ENCODE measurements at regions not wholly inside any gene's neighbourhood (a gene's known extent, or its start where the extent isn't known, plus 50 kb on each side); places are given as distances from the start of the nearest gene placed in this dataset.

- TF ChIP-seq POLR2A (IDR thresholded peaks at IDR 0.05; ENCODE audit: low read length) (no peak), GATA1 (IDR thresholded peaks at IDR 0.05; ENCODE audit: low read depth, low read length) (no peak)
These were observed 223.6 kb downstream of the ADAMTS15 start for GRCh38 chr11:130671801-130672700.
